Activated CD8-positive, alpha-beta T cell treated with anti-CD3 and anti-CD28 coated beads for 36 hours (primary cell): ENCODE measurements at regions not wholly inside any gene's neighbourhood (a gene's known extent, or its start where the extent isn't known, plus 50 kb on each side); places are given as distances from the start of the nearest gene placed in this dataset.

Experiments
- ATAC-seq: fragments of 200-7000 bp; cut with Tn5 transposase; one replicate; pipeline ENCODE4 v1.10.0; 2021; ENCODE audit warnings: mild to moderate bottlenecking, moderate library complexity
- CTCF ChIA-PET: fragments of 350-600 bp; sonication (Branson Sonifier 250); formaldehyde crosslinking; loops from one replicate; lab custom pipeline; 2021; ENCODE audit warnings: antibody characterized with exemption; lab: Charles Lee
- POLR2A ChIA-PET: fragments of 350-600 bp; sonication (Branson Sonifier 250); formaldehyde crosslinking; loops from one replicate; lab custom pipeline; 2021; ENCODE audit warnings: antibody characterized with exemption; lab: Charles Lee
- DNase-seq: peaks from one replicate; pipeline ENCODE4 v3.0.0-alpha.2; 2020
- H3K27ac Mint-ChIP-seq: one replicate; pipeline ENCODE4 v1.8.0; 2021; ENCODE audit warnings: mild to moderate bottlenecking, mixed read lengths
- H3K27me3 Mint-ChIP-seq: one replicate; pipeline ENCODE4 v1.8.0; 2021; ENCODE audit warnings: mixed read lengths
- H3K36me3 Mint-ChIP-seq: one replicate; pipeline ENCODE4 v1.8.0; 2021; ENCODE audit warnings: low read depth, mixed read lengths
- H3K4me1 Mint-ChIP-seq: one replicate; pipeline ENCODE4 v1.8.0; 2021; ENCODE audit warnings: low read depth, mixed read lengths
- H3K4me3 Mint-ChIP-seq: one replicate; pipeline ENCODE4 v1.8.0; 2021; ENCODE audit warnings: mild to moderate bottlenecking, moderate library complexity, mixed read lengths
- H3K9me3 Mint-ChIP-seq: one replicate; pipeline ENCODE4 v1.8.0; 2021; ENCODE audit warnings: mixed read lengths
- CTCF ChIP-seq: fragments of 200-600 bp; IDR thresholded peaks from one replicate; pipeline ENCODE4 v1.8.0; 2022; ENCODE audit warnings: antibody characterized with exemption, mild to moderate bottlenecking
- intact Hi-C: fragments of 100-400 bp; cut with micrococcal nuclease; formaldehyde crosslinking; loops from one replicate; pipeline ENCODE4 v1.10.0; 2022

DNA sequence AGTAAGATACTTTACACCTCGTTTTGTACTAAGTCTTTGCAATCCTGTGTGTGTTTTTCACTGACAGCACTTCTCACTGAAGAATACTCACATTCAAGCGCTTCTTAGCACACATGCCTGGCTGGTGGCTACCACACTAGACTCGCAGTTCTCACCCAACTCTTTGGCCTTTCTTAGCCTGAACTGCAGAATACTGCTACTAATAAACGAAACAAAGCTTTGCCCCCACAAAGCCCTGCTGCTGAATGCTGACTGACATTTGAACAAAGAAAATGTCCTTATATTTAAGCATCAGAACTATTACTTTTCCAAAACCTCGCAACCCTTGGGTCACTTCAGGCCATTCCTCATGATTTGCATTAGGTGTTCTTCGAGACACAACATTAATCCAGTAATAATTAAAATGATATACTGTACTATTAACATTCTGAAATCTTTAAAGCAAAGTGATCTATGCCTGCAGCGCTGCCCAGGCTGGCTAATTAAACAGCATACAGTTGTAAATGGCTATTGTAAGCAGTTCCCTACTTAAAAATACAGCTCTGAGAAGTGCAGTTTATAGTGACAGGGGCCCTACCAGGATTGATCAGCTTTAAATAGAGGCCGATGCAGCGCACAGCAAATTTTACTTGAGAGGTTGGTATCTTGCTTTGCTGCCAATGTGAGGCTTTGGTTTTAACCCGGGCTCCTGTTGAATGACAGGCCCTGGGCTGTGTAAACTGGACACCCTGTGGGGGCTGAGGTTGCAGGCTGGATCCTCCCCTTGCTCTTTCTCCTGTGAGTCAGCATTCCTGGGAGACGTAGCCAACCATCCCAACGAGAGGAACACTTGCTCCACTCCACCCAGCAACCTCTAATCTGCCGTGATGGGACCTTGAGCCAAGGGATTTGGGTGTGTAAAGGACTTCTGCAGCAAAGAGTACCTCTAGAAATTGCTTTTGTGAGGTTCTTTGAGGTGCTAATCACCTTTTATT is 899.0 kb downstream of the TFAP2A start:
- no peaks in the 10 kb centered on the region for H3K36me3 Mint-ChIP-seq
- no peaks in the 10 kb centered on the region for H3K27me3 Mint-ChIP-seq
- peaks cover 1% of the 10 kb centered on the region for H3K4me1 Mint-ChIP-seq
- H3K27ac Mint-ChIP-seq: no peak overlapping the region
- intact Hi-C loops: no loop called here
- no peak overlapping the region for H3K4me3 Mint-ChIP-seq
- no peak for ATAC-seq
- peaks cover 2% of the 10 kb centered on the region for H3K9me3 Mint-ChIP-seq
- CTCF ChIA-PET: no interaction called here
- TF ChIP-seq CTCF: no peak
- DNase-seq: no peak
- POLR2A ChIA-PET: no interaction called here

DNA sequence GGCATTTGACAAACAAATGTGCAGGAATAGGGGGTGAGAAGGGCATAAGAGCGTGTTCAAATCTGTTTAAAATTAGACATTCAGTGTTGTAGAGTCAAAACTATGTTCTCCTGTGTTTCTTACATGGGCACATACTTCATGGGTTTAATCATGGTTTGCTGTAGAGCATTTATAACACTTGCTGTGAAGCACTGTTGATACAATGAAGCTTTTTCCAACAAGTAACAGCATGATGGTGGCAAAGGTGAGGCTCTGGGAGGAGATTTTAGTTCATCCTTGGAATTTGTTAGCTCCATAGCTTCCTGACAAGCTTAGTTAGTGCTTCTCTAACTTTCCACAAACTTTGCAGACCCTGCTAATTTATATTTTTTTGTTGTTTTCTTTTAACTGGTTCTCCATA is 900.7 kb downstream of the TFAP2A start:
- Mint-ChIP-seq H3K4me3 (no peak overlapping the region), H3K9me3 (peaks cover 2% of the 10 kb centered on the region), H3K27me3 (no peaks in the 10 kb centered on the region), H3K4me1 (no peaks in the 10 kb centered on the region), H3K36me3 (no peaks in the 10 kb centered on the region), H3K27ac (no peak overlapping the region)
- DNase-seq (no peak), ATAC-seq (no peak)
- ChIA-PET POLR2A (no interaction called here), CTCF (no interaction called here)
- intact Hi-C loops: no loop called here
- TF ChIP-seq CTCF: no peak

GRCh38 chr6:9511157-9511556 is 903.7 kb downstream of the TFAP2A start:
- ChIA-PET CTCF (no interaction called here), POLR2A (no interaction called here)
- no peak for TF ChIP-seq CTCF
- H3K4me3 Mint-ChIP-seq: no peak overlapping the region
- no peaks in the 10 kb centered on the region for H3K36me3 Mint-ChIP-seq
- H3K4me1 Mint-ChIP-seq: no peaks in the 10 kb centered on the region
- ATAC-seq: no peak
- intact Hi-C loops: no loop called here
- H3K9me3 Mint-ChIP-seq: peaks cover 2% of the 10 kb centered on the region
- H3K27ac Mint-ChIP-seq: no peak overlapping the region
- no peak for DNase-seq
- H3K27me3 Mint-ChIP-seq: no peaks in the 10 kb centered on the region

DNA sequence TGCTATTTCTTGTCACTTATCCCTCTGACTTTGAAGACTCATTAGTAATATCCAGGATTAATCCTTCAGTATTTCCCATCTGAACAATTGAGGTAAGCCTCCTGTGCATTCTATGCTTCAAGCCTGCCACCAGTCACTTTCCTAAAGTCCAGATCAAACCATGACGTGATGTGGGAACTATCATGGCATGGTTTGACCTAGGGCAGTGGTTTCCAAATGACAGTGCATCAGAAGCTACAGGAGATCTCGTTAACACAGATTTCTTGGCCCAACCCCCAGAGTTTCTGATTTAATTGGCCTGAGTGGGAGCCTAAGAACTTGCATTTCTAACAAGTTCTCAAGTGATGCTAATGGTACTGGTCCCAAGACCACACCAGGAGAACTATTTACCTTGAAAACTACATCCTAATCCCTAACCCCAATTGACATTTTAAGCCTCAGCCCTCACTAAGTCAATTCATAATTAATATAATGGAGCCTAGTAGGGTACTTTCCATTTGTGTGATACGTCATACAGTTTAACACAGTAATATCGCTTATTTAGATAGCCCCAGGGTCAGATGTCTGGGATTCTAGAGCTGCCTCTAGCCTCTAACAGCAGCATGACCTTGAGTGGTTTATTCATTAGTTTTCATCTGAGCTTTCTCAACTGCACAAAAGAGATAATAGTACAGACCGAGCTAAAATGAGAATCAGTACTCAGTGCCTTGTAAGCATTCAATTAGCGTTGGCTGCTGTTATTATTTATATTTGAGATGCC is 907.6 kb downstream of the TFAP2A start:
- ChIA-PET POLR2A (no interaction called here), CTCF (no interaction called here)
- DNase-seq (no peak), ATAC-seq (no peak)
- Mint-ChIP-seq H3K27ac (no peak overlapping the region), H3K4me1 (no peaks in the 10 kb centered on the region), H3K36me3 (no peaks in the 10 kb centered on the region), H3K9me3 (no peaks in the 10 kb centered on the region), H3K4me3 (no peak overlapping the region), H3K27me3 (no peaks in the 10 kb centered on the region)
- intact Hi-C loops: no loop called here
- no peak for TF ChIP-seq CTCF

GRCh38 chr6:9504191-9504590 is 910.7 kb downstream of the TFAP2A start:
- no peak for TF ChIP-seq CTCF
- no peaks in the 10 kb centered on the region for H3K4me1 Mint-ChIP-seq
- no peak for DNase-seq
- H3K4me3 Mint-ChIP-seq: no peak overlapping the region
- H3K9me3 Mint-ChIP-seq: peaks cover 2% of the 10 kb centered on the region
- H3K27me3 Mint-ChIP-seq: no peaks in the 10 kb centered on the region
- ATAC-seq: no peak
- H3K27ac Mint-ChIP-seq: no peak overlapping the region
- no peaks in the 10 kb centered on the region for H3K36me3 Mint-ChIP-seq
- ChIA-PET POLR2A (no interaction called here), CTCF (no interaction called here)
- intact Hi-C loops: no loop called here
